ENCODE measurements at regions not wholly inside any gene's neighbourhood (a gene's known extent, or its start where the extent isn't known, plus 50 kb on each side); places are given as distances from the start of the nearest gene placed in this dataset.

DNA sequence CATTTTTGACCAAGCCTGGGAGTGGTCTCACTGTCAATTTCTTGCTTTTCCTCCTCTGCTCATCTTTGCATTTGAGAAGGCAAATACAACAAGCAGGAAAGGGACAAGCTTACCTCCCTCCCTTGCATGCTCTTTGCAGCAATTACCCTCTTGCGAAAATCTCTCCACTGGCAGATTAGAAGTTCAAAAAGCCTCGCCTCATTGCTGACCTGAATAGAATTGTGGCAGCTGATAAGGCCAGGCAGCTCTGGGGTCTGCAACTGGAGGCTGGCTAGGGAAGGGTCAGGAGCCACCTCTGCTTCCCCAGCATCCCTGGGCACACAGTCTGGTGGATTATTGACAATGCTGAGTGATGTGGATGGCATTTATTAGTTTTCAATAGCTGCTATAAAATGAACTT is 362.3 kb upstream of the KIF2A start:
- ATAC-seq (ENCODE audit: low FRiP score) (no peak), DNase-seq (ENCODE audit: low spot score) (no peak)
- TF ChIP-seq, protein P1, sequence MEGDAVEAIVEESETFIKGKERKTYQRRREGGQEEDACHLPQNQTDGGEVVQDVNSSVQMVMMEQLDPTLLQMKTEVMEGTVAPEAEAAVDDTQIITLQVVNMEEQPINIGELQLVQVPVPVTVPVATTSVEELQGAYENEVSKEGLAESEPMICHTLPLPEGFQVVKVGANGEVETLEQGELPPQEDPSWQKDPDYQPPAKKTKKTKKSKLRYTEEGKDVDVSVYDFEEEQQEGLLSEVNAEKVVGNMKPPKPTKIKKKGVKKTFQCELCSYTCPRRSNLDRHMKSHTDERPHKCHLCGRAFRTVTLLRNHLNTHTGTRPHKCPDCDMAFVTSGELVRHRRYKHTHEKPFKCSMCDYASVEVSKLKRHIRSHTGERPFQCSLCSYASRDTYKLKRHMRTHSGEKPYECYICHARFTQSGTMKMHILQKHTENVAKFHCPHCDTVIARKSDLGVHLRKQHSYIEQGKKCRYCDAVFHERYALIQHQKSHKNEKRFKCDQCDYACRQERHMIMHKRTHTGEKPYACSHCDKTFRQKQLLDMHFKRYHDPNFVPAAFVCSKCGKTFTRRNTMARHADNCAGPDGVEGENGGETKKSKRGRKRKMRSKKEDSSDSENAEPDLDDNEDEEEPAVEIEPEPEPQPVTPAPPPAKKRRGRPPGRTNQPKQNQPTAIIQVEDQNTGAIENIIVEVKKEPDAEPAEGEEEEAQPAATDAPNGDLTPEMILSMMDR (IDR thresholded peaks at IDR 0.05), result no peak

DNA sequence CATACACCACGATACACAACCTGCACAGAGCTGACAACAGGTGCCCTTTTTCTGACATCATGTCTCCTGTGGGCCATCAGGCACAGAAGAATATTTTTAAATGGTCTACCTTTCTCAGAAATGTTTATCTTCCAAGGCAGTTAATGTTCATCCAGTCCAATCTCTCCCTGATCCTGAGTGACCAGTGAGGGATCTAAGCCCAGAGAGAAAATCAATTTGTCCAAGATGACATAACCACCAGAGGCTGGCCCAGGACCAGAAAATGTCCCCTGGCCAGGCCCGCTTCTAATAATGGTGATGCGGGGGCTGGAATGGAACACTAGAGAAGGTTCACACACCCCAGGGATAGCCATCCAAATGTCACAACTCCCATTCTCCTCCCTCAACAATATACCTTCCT is 357.9 kb upstream of the KIF2A start:
- DNase-seq (ENCODE audit: low spot score) (no peak), ATAC-seq (ENCODE audit: low FRiP score) (no peak)
- TF ChIP-seq, protein P1 (IDR thresholded peaks at IDR 0.05), result no peak

DNA sequence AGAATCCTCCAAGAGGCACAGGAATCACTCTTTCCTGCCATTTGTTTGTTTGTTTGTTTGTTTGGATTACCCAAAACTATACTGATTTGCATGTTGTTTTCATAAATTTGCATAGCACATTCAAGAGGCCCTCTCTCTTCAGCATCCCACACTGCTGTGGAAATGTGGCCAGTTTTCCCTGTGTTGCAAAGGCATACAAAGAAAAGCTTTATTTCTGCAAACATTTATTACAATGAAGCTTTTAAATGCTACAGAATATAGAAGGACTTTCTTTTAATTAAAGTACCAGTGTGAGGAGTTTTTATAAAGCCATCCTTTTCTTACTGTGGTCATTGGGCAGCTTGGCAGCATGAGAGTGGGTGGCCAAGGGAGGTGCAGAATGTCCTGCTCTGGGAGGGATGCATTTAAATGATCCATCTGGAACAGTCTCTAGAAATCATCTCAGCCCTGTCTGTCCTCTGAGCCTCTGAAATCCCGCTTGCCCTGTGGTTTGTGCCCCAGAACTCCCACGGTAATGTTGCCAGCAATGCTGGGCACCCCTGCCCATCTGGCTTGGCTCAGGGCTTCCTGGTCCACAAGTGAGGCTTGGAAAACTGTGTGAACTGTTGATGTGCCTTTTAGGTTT is 356.8 kb upstream of the KIF2A start:
- ATAC-seq (ENCODE audit: low FRiP score), result no peak
- DNase-seq (ENCODE audit: low spot score), result no peak
- TF ChIP-seq, protein P1 (IDR thresholded peaks at IDR 0.05), result no peak

DNA sequence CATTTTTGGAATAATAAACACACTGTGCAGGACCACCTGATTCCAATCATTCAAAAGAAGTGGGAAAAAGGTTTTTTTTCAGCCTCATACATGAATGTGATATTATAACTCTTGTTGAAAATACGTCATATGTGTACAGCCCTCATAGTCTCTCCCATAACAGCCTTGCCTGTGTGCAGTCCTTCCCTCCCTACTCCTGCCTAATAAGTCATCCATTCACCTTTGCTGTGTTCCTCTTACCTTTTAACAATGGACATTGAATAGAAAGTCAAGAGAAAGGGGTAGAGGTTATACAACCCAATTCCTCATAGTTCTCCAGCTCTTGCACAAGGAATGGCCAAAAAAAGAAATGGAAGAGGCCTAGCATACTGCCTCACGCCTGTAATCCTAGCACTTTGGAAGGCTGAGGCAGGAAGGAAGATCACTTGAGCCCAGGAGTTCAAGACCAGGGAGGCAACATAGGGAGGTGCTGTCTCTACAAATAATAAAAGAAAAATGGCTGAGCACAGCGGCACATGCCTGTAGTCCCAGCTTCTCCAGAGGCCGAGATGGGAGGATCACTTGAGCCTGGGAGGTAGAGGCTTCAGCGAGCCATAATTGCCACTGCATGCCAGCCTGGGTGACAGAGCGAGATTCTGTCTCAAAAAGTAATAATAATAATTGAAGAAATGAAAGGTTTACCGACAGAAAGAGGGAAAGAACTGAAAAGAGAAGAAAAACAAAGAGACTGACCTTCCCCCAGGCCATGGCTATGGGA is 356.1 kb upstream of the KIF2A start:
- DNase-seq (ENCODE audit: low spot score) (no peak), ATAC-seq (ENCODE audit: low FRiP score) (no peak)
- TF ChIP-seq, protein P1 (IDR thresholded peaks at IDR 0.05), result no peak

DNA sequence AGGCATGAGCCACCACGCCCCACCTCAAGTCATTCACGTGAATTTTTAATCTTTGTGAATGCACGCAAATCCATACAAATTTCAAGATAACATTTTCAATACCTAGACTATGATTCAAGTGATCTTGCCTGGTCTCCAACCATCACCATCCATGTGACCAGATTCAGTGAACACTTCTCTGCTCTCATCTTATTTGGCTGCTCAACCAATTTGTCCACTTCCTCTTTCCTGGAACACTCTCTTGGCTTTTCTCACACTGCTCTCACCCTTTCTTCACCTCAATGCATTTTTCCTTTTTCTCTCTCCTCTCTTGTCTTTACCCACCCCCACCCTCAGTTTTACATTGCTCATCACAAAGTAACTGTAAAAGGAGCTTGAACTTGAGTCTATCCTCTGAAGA is 354.7 kb upstream of the KIF2A start:
- no peak for ATAC-seq (ENCODE audit: low FRiP score)
- DNase-seq (ENCODE audit: low spot score), result no peak
- TF ChIP-seq, protein P1 (IDR thresholded peaks at IDR 0.05), result no peak

DNA sequence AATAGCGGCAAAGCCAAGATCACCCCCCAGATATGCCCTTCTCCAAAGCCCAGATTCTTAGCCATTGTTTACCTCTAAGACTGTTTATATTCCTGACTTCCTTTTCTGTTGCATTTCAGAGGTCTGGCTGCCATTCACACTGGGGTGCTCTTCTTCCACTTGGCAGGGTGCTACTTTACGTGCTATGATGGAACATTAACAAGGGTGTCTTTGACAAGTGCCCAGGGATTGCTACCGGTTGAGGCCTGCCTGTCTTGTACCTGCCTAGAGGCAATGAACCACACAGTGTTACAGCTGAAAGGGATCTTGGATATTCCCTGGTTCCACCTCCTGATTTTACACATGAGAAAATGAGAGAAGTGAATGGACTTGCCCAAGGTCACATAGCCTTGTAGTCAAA is 352.1 kb upstream of the KIF2A start:
- TF ChIP-seq, protein P1 (IDR thresholded peaks at IDR 0.05), result no peak
- DNase-seq (ENCODE audit: low spot score) (no peak), ATAC-seq (ENCODE audit: low FRiP score) (no peak)

DNA sequence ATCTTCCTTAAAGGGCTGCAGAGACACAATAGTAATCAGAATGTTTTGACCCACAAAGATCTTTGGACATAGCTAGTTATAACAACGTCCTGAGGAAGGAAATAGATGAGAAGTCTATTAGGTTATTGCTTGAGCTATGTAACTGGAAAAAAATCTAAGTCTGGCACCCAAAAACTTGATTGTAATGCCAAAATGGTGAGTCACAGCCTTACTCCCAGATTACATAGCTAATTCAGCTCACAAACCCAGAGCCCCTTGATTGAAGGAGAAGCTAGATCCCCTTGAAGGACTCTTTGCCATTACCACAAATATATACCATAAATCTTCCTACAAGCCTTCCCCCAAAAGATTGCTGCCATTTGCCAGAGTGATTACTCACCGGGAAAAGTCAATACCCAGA is 341.8 kb upstream of the KIF2A start:
- TF ChIP-seq, protein P1 (IDR thresholded peaks at IDR 0.05), result no peak
- no peak for ATAC-seq (ENCODE audit: low FRiP score)

More for the DNA sequence above, 341.8 kb upstream of the KIF2A start:
- no peak for DNase-seq (ENCODE audit: low spot score)
